BE2C (cell line): ENCODE measurements at regions not wholly inside any gene's neighbourhood (a gene's known extent, or its start where the extent isn't known, plus 50 kb on each side); places are given as distances from the start of the nearest gene placed in this dataset.

Source experiments
- DNase-seq: peaks from one replicate; pipeline ENCODE4 v3.0.0-alpha.2; 2020
- H3K27me3 ChIP-seq: fragments of 250-450 bp; sonication (Bioruptor Pico); 2 replicates; pipeline ENCODE4 v1.5.1; 2020; ENCODE audit warnings: mild to moderate bottlenecking
- H3K36me3 ChIP-seq: fragments of 250-450 bp; sonication (Bioruptor Pico); 2 replicates; pipeline ENCODE4 v1.5.1; 2020; ENCODE audit warnings: mild to moderate bottlenecking
- H3K4me1 ChIP-seq: fragments of 250-450 bp; sonication (Bioruptor Pico); 2 replicates; pipeline ENCODE4 v1.5.1; 2020
- H3K4me3 ChIP-seq: 2 replicates; pipeline ENCODE4 v1.5.1; 2011; ENCODE audit warnings: low read depth, low read length
- H3K9me3 ChIP-seq: fragments of 250-450 bp; sonication (Bioruptor Pico); 2 replicates; pipeline ENCODE4 v1.5.1; 2020
- CTCF ChIP-seq: IDR thresholded peaks from 2 replicates; pipeline ENCODE4 v1.5.1; 2012; ENCODE audit warnings: mild to moderate bottlenecking, low read depth, low read length

- no peak for TF ChIP-seq CTCF
- H3K9me3 ChIP-seq: no peaks in the 10 kb centered on the region
- no peak overlapping the region for H3K4me3 ChIP-seq
- H3K4me1 ChIP-seq: no peaks in the 10 kb centered on the region
- no peak for DNase-seq
- no peaks in the 10 kb centered on the region for H3K36me3 ChIP-seq
- no peaks in the 10 kb centered on the region for H3K27me3 ChIP-seq
Observed at GRCh38 chr22:49266561-49267519, 560.8 kb downstream of the BRD1 start.

DNA sequence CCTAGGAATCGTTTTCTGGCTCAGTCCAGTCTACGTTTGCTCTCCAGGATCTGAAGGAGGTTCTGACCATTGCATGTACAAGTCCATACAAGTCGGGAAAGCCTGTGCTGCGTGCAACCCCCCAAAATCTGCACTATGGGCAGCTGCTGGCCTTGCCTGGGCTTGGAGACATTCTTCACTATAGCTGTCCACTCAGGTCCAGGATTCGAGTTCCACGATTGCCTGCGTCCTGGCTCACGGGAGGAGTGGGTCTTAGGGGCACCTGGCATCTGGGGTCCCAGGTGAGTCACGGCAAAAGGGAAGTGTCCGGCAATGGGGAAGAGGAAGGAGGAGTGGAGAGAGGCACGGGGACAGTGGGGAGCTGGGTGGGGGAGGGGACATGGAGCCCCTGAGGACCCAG, 563.0 kb downstream of the BRD1 start:
- H3K36me3 ChIP-seq: no peaks in the 10 kb centered on the region
- no peak for TF ChIP-seq CTCF
- H3K27me3 ChIP-seq: no peaks in the 10 kb centered on the region
- no peak overlapping the region for H3K4me3 ChIP-seq
- H3K9me3 ChIP-seq: no peaks in the 10 kb centered on the region
- DNase-seq: no peak
- H3K4me1 ChIP-seq: no peaks in the 10 kb centered on the region

GRCh38 chr22:49263101-49263500, 564.6 kb downstream of the BRD1 start:
- no peak overlapping the region for H3K4me3 ChIP-seq
- H3K27me3 ChIP-seq: no peaks in the 10 kb centered on the region
- no peaks in the 10 kb centered on the region for H3K9me3 ChIP-seq
- H3K4me1 ChIP-seq: no peaks in the 10 kb centered on the region
- TF ChIP-seq CTCF: no peak
- H3K36me3 ChIP-seq: no peaks in the 10 kb centered on the region
- DNase-seq: no peak

DNA sequence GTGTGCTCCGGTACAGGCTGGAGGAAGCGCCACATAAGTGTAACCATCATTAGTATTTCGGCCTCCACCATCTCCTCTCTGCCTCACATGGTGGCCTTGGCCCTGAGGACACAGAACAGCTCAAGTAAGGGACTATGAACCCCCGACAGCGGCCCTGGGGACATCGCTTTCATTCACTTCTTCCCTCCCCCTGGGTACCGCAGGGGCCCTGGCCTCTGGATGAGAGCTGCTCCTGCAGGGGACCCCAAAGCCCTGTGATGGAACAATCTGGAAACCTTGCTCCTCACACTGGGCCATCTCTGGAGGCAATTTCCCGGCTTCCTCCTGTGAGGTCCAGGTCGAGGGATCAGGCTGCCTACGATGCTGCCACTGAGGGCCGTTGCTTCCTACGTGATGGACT, 565.5 kb downstream of the BRD1 start:
- Histone ChIP-seq H3K4me3 (no peak overlapping the region), H3K4me1 (no peaks in the 10 kb centered on the region), H3K36me3 (no peaks in the 10 kb centered on the region), H3K9me3 (no peaks in the 10 kb centered on the region), H3K27me3 (no peaks in the 10 kb centered on the region)
- no peak for TF ChIP-seq CTCF
- no peak for DNase-seq

GRCh38 chr22:49261616-49262015, 566.1 kb downstream of the BRD1 start:
- no peak for TF ChIP-seq CTCF
- Histone ChIP-seq H3K36me3 (no peaks in the 10 kb centered on the region), H3K4me3 (no peak overlapping the region), H3K27me3 (no peaks in the 10 kb centered on the region), H3K9me3 (no peaks in the 10 kb centered on the region), H3K4me1 (no peaks in the 10 kb centered on the region)
- no peak for DNase-seq

GRCh38 chr22:49260681-49261580, 566.7 kb downstream of the BRD1 start:
- H3K36me3 ChIP-seq: no peaks in the 10 kb centered on the region
- no peak for TF ChIP-seq CTCF

More at GRCh38 chr22:49260681-49261580, 566.7 kb downstream of the BRD1 start:
- Histone ChIP-seq H3K9me3 (no peaks in the 10 kb centered on the region), H3K4me1 (no peaks in the 10 kb centered on the region), H3K27me3 (no peaks in the 10 kb centered on the region), H3K4me3 (no peak overlapping the region)
- no peak for DNase-seq
